ENCODE measurements at regions not wholly inside any gene's neighbourhood (a gene's known extent, or its start where the extent isn't known, plus 50 kb on each side); places are given as distances from the start of the nearest gene placed in this dataset.

DNA sequence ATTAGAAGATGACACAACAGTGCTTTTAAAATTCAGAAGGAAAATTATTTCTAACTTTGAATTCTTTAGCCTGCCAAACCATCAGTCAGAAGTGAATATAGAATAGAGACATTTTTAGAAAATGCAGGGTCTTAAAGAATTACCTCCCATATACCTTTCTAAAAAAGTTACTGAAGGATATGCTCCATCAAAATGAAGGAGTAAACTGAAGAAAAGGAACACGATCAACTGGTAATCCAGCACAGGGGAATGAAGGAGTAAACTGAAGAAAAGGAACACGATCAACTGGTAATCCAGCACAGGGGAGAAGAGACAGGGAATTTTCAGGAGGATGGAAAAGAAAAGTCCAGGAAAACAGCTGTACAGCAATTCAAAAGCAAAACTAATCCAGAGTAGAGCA, 75.4 kb upstream of the LDLRAD3 start:
- Histone ChIP-seq H3K9ac (ENCODE audit: control insufficient read depth, extremely low read depth, insufficient read depth, low read length) (no peak overlapping the region), H3K9me1 (ENCODE audit: control insufficient read depth, extremely low read depth, insufficient read depth, low read length) (no peaks in the 10 kb centered on the region), H3K4me3 (ENCODE audit: control insufficient read depth in 2 of 3, extremely low read depth in 1 of 3, insufficient read depth in 2 of 3, low read depth in 1 of 3, low read length in 3 of 3) (no peak overlapping the region), H3K36me3 (ENCODE audit: control insufficient read depth in 2 of 2, extremely low read depth in 1 of 2, insufficient read depth in 2 of 2, low read length in 2 of 2) (no peaks in the 10 kb centered on the region), H3K4me2 (ENCODE audit: control insufficient read depth, extremely low read depth, insufficient read depth, low read depth, low read length) (no peak overlapping the region), H4K20me1 (ENCODE audit: control insufficient read depth, extremely low read depth, insufficient read depth, low read length) (no peaks in the 10 kb centered on the region), H3K27ac (ENCODE audit: control insufficient read depth, insufficient read depth, low read length) (no peak overlapping the region), H3K4me1 (ENCODE audit: control insufficient read depth, extremely low read depth, insufficient read depth, low read length) (no peaks in the 10 kb centered on the region), H3K27me3 (ENCODE audit: control insufficient read depth, extremely low read depth, insufficient read depth, low read length) (no peaks in the 10 kb centered on the region), H2AFZ (ENCODE audit: control insufficient read depth, low read length) (no peak overlapping the region), H3K9me3 (ENCODE audit: control insufficient read depth, low read depth, low read length) (peaks cover 2% of the 10 kb centered on the region), H3K79me2 (ENCODE audit: control insufficient read depth, insufficient read depth, low read length) (no peaks in the 10 kb centered on the region)
- DNase-seq (ENCODE audit: low read depth, low spot score) (no peak), FAIRE-seq (no peak)
- dilution Hi-C loops (cut with MboI; ENCODE audit: extremely low pct_ligation_motif_present, low sequenced_read_pairs) = no loop called here
- TF ChIP-seq, protein P1, sequence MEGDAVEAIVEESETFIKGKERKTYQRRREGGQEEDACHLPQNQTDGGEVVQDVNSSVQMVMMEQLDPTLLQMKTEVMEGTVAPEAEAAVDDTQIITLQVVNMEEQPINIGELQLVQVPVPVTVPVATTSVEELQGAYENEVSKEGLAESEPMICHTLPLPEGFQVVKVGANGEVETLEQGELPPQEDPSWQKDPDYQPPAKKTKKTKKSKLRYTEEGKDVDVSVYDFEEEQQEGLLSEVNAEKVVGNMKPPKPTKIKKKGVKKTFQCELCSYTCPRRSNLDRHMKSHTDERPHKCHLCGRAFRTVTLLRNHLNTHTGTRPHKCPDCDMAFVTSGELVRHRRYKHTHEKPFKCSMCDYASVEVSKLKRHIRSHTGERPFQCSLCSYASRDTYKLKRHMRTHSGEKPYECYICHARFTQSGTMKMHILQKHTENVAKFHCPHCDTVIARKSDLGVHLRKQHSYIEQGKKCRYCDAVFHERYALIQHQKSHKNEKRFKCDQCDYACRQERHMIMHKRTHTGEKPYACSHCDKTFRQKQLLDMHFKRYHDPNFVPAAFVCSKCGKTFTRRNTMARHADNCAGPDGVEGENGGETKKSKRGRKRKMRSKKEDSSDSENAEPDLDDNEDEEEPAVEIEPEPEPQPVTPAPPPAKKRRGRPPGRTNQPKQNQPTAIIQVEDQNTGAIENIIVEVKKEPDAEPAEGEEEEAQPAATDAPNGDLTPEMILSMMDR (optimal IDR thresholded peaks at IDR 0.05 in 1 of 3, IDR thresholded peaks at IDR 0.05 in 1 of 3, conservative IDR thresholded peaks at IDR 0.05 in 1 of 3; ENCODE audit: extremely low read depth in 1 of 3, insufficient read depth in 2 of 3, low read length in 3 of 3) = no peak
- no peak for TF ChIP-seq EZH2 (IDR thresholded peaks at IDR 0.05; ENCODE audit: low read length)

DNA sequence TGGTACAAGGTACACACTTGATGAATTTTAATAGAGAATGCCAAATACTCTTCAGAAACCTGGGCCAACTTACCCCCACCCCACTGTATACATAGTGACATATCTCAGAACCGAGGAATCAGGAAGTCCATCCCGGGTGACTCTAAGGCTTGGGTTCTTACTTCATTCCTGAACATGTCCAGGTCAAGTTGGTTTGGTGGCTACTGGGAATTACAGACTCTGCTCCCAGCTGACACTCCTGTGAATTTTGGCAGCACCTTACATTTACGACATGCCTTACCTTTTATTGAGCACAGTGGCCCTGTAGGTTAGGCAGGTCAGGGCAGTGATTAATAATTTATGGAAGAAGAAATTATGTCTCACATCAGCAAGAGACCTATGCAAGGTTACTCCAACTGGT, 70.1 kb upstream of the LDLRAD3 start:
- FAIRE-seq = no peak
- Histone ChIP-seq H3K79me2 (ENCODE audit: control insufficient read depth, insufficient read depth, low read length) (no peaks in the 10 kb centered on the region), H3K4me1 (ENCODE audit: control insufficient read depth, extremely low read depth, insufficient read depth, low read length) (no peaks in the 10 kb centered on the region), H3K9me3 (ENCODE audit: control insufficient read depth, low read depth, low read length) (peaks cover 2% of the 10 kb centered on the region), H3K4me2 (ENCODE audit: control insufficient read depth, extremely low read depth, insufficient read depth, low read depth, low read length) (no peak overlapping the region), H3K36me3 (ENCODE audit: control insufficient read depth in 2 of 2, extremely low read depth in 1 of 2, insufficient read depth in 2 of 2, low read length in 2 of 2) (no peaks in the 10 kb centered on the region), H4K20me1 (ENCODE audit: control insufficient read depth, extremely low read depth, insufficient read depth, low read length) (no peaks in the 10 kb centered on the region), H3K27me3 (ENCODE audit: control insufficient read depth, extremely low read depth, insufficient read depth, low read length) (no peaks in the 10 kb centered on the region), H3K9ac (ENCODE audit: control insufficient read depth, extremely low read depth, insufficient read depth, low read length) (no peak overlapping the region), H3K4me3 (ENCODE audit: control insufficient read depth in 2 of 3, extremely low read depth in 1 of 3, insufficient read depth in 2 of 3, low read depth in 1 of 3, low read length in 3 of 3) (no peak overlapping the region), H3K9me1 (ENCODE audit: control insufficient read depth, extremely low read depth, insufficient read depth, low read length) (no peaks in the 10 kb centered on the region), H3K27ac (ENCODE audit: control insufficient read depth, insufficient read depth, low read length) (no peak overlapping the region), H2AFZ (ENCODE audit: control insufficient read depth, low read length) (no peak overlapping the region)
- no peak for DNase-seq (ENCODE audit: low read depth, low spot score)
- TF ChIP-seq, protein P1 (optimal IDR thresholded peaks at IDR 0.05 in 1 of 3, IDR thresholded peaks at IDR 0.05 in 1 of 3, conservative IDR thresholded peaks at IDR 0.05 in 1 of 3; ENCODE audit: extremely low read depth in 1 of 3, insufficient read depth in 2 of 3, low read length in 3 of 3) = no peak
- TF ChIP-seq EZH2 (IDR thresholded peaks at IDR 0.05; ENCODE audit: low read length) = no peak
- dilution Hi-C loops (cut with MboI; ENCODE audit: extremely low pct_ligation_motif_present, low sequenced_read_pairs) = no loop called here

All from keratinocyte (primary cell).